Uterus (tissue), 3 donors: ENCODE measurements at regions not wholly inside any gene's neighbourhood (a gene's known extent, or its start where the extent isn't known, plus 50 kb on each side); places are given as distances from the start of the nearest gene placed in this dataset.

Experiments used
- DNase-seq, 2 donors: peaks; one replicate each; pipeline ENCODE4 v3.0.0-alpha.2; 2019 to 2020
- H3K27ac ChIP-seq, 2 donors: fragments of 200-600 bp; sonication (generic); 1 replicate in 1 of 2; 2 replicates in 1 of 2; pipeline ENCODE4 v1.5.1; 2016 to 2018
- H3K27me3 ChIP-seq, 2 donors: fragments of 200-600 bp; sonication (generic); one replicate each; pipeline ENCODE4 v1.5.1; 2018 to 2019; ENCODE audit warnings: control low read depth in 1 of 2
- H3K36me3 ChIP-seq, 2 donors: fragments of 200-600 bp; sonication (generic); one replicate each; pipeline ENCODE4 v1.5.1; 2019; ENCODE audit warnings: control low read depth in 1 of 2
- H3K4me1 ChIP-seq, 2 donors: fragments of 200-600 bp; sonication (generic); one replicate each; pipeline ENCODE4 v1.5.1; 2018 to 2019; ENCODE audit warnings: control low read depth in 1 of 2
- H3K4me3 ChIP-seq, 2 donors: fragments of 200-600 bp; sonication (generic); 1 replicate in 1 of 2; 2 replicates in 1 of 2; pipeline ENCODE4 v1.5.1; 2018 to 2019; ENCODE audit warnings: mild to moderate bottlenecking in 1 of 2
- H3K9me3 ChIP-seq, 2 donors: fragments of 200-600 bp; sonication (generic); one replicate each; pipeline ENCODE4 v1.5.1; 2019; ENCODE audit warnings: control low read depth in 1 of 2
- POLR2A ChIP-seq, 2 donors: fragments of 450-650 bp; IDR thresholded peaks; one replicate each; pipeline ENCODE4 v1.6.1; 2016; ENCODE audit warnings: antibody characterized with exemption in 2 of 2, mild to moderate bottlenecking in 1 of 2, moderate library complexity in 1 of 2
- intact Hi-C: fragments of 100-400 bp; cut with DNase I; formaldehyde crosslinking; loops from one replicate; pipeline ENCODE4 v1.15.1; 2023; ENCODE audit warnings: low total_unique reads
- TF ChIP-seq, protein P1 (sequence below), 4 experiments: fragments of 200-600 bp in 2 of 4; fragments of 450-650 bp in 2 of 4; sonication (generic) in 2 of 4; IDR thresholded peaks; one replicate each; pipeline ENCODE4 v1.5.1; 2016 to 2019; ENCODE audit warnings: antibody characterized with exemption in 4 of 4, mild to moderate bottlenecking in 2 of 4, moderate library complexity in 1 of 4
- donor health status: DM: yes; HTN: yes; CAD: no.

DNA sequence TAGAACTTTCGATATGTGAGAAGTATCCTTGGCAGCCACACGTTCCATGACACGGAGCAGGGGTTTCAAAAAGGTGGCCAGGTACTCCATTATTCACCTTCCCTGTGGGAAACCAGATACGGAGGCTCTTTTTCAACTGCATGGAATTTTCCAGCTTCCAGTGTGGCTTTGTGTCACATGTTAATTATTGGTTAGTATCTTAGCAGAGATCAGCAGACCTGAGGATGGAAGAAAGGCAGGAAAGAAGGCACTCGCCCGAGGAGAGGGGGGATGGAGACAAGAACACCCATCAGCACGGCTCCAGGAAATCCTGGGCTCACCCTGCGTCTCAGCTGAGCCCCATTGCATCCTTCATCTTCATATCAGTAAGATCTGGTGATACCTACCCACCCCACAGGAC is 115.5 kb downstream of the PXDC1 start:
- TF ChIP-seq POLR2A (IDR thresholded peaks at IDR 0.05): no peak
- TF ChIP-seq, protein P1, sequence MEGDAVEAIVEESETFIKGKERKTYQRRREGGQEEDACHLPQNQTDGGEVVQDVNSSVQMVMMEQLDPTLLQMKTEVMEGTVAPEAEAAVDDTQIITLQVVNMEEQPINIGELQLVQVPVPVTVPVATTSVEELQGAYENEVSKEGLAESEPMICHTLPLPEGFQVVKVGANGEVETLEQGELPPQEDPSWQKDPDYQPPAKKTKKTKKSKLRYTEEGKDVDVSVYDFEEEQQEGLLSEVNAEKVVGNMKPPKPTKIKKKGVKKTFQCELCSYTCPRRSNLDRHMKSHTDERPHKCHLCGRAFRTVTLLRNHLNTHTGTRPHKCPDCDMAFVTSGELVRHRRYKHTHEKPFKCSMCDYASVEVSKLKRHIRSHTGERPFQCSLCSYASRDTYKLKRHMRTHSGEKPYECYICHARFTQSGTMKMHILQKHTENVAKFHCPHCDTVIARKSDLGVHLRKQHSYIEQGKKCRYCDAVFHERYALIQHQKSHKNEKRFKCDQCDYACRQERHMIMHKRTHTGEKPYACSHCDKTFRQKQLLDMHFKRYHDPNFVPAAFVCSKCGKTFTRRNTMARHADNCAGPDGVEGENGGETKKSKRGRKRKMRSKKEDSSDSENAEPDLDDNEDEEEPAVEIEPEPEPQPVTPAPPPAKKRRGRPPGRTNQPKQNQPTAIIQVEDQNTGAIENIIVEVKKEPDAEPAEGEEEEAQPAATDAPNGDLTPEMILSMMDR (IDR thresholded peaks at IDR 0.05): no peak
- DNase-seq: no peak
- no peaks in the 10 kb centered on the region for H3K36me3 ChIP-seq
- no peaks in the 10 kb centered on the region for H3K4me1 ChIP-seq
- no peaks in the 10 kb centered on the region for H3K27me3 ChIP-seq
- no peak overlapping the region for H3K27ac ChIP-seq
- no peaks in the 10 kb centered on the region for H3K9me3 ChIP-seq
- intact Hi-C loops: no loop called here
- H3K4me3 ChIP-seq: no peak overlapping the region

DNA sequence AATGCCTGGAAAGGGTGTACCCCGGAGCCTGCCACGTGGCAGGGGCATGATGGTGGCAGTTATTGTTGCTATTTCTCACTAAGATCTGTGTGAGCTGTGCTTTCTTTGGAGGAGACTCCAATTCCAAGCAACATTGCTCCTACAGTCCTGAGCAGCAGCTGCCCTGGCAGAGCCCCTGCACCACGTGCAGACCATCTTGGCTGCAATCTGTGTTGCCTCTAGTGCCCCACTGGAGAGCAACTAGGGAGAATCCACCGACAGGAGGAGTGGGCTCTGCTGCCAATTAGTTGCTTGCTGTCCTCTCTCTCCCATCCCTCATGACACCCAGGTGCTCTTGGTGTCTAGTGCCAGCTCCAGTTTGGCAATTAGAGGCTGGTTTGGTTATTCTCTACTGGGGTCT is 116.0 kb downstream of the PXDC1 start:
- no peaks in the 10 kb centered on the region for H3K4me1 ChIP-seq
- no peak overlapping the region for H3K27ac ChIP-seq
- no peaks in the 10 kb centered on the region for H3K27me3 ChIP-seq
- H3K4me3 ChIP-seq: no peak overlapping the region
- no peaks in the 10 kb centered on the region for H3K9me3 ChIP-seq
- no peak for DNase-seq
- no peaks in the 10 kb centered on the region for H3K36me3 ChIP-seq
- intact Hi-C loops: no loop called here
- TF ChIP-seq POLR2A (IDR thresholded peaks at IDR 0.05): no peak
- TF ChIP-seq, protein P1 (IDR thresholded peaks at IDR 0.05): no peak

DNA sequence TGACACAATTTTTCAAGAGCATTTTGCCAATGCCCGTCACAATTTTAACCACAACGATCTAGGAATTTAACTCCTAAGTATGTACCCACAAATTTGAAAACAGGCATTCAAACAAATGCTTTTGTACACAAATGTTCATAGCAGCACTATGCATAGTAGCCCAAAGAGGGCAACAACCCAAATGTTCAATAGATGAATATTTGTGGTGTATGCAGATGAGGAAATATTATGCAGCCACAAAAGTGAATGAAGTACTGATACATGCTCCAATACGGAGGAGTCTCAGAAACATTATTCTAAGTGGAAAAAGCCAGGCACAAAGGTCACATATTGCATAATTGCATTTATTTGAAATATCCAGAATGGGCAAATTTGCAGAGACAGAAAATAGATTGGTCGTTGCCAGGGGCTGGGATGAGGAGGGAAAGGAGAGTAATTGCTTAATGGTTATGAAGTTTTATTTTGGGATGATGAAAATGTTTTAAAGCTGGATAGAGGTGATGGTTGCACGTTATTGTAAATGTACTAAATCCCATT is 117.2 kb downstream of the PXDC1 start:
- Histone ChIP-seq H3K4me1 (no peaks in the 10 kb centered on the region), H3K4me3 (no peak overlapping the region), H3K27ac (no peak overlapping the region), H3K9me3 (no peaks in the 10 kb centered on the region), H3K36me3 (no peaks in the 10 kb centered on the region), H3K27me3 (no peaks in the 10 kb centered on the region)
- DNase-seq: no peak
- TF ChIP-seq, protein P1 (IDR thresholded peaks at IDR 0.05): no peak
- no peak for TF ChIP-seq POLR2A (IDR thresholded peaks at IDR 0.05)
- intact Hi-C loops: no loop called here

DNA sequence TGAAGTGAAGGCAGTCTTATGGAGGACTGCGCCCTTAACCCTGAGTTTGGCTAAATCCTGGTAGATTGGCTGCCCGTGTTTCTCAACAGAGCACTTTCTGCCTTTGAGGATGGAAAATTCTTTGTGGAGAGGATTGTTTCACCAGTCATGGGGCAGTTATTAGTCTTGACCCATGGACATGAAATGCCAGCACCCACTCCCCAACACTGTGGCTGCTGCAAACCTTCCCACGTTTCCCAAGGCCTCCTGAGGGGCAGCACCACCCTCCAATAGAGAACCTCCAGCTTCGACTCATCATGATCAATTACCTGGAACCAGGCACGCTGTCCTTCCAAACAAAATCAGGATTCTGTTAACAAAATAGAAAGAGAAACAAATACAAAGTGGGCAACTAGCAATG is 117.8 kb downstream of the PXDC1 start:
- H3K27ac ChIP-seq: no peak overlapping the region
- H3K9me3 ChIP-seq: no peaks in the 10 kb centered on the region
- no peaks in the 10 kb centered on the region for H3K36me3 ChIP-seq
- no peaks in the 10 kb centered on the region for H3K4me1 ChIP-seq
- no peak for TF ChIP-seq POLR2A (IDR thresholded peaks at IDR 0.05)
- TF ChIP-seq, protein P1 (IDR thresholded peaks at IDR 0.05): no peak
- no peak overlapping the region for H3K4me3 ChIP-seq
- no peaks in the 10 kb centered on the region for H3K27me3 ChIP-seq
- intact Hi-C loops: no loop called here
- DNase-seq: no peak

DNA sequence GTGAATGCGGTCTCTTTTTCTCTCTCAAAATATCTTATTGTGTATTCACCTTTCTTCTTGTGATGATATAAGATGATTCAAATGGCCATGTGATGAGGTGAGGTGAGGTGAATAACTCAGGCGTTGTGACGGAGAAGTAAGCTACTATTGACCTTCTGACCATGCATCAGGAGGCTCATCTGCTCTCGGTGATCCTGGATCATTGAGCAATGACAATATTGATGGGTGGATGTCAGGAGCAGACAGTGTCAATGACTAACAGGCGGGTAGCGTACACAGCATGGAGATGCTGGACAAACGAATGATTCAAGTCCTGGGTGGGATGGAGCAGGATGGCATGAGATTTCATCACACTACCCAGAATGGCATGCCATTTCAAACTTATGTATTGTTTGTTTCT is 119.6 kb downstream of the PXDC1 start:
- no peak for TF ChIP-seq POLR2A (IDR thresholded peaks at IDR 0.05)
- TF ChIP-seq, protein P1 (IDR thresholded peaks at IDR 0.05): no peak
- intact Hi-C loops: no loop called here
- H3K27me3 ChIP-seq: no peaks in the 10 kb centered on the region
- H3K27ac ChIP-seq: no peak overlapping the region
- no peaks in the 10 kb centered on the region for H3K36me3 ChIP-seq
- no peak overlapping the region for H3K4me3 ChIP-seq
- no peaks in the 10 kb centered on the region for H3K9me3 ChIP-seq
- no peak for DNase-seq
- H3K4me1 ChIP-seq: no peaks in the 10 kb centered on the region
